Loucy (cell line): ENCODE measurements at regions not wholly inside any gene's neighbourhood (a gene's known extent, or its start where the extent isn't known, plus 50 kb on each side); places are given as distances from the start of the nearest gene placed in this dataset.

ENCODE experiments used
- H2AFZ ChIP-seq: fragments of 200-600 bp; sonication (generic); 2 replicates; pipeline ENCODE4 v1.6.0; 2016; ENCODE audit warnings: antibody characterized with exemption, mild to moderate bottlenecking, low read length, moderate library complexity
- H3F3A ChIP-seq: fragments of 200-600 bp; 2 replicates; pipeline ENCODE4 v1.6.0; 2016; ENCODE audit warnings: antibody characterized with exemption, low read depth, mild to moderate bottlenecking
- H3K27me3 ChIP-seq: fragments of 200-600 bp; sonication (generic); 2 replicates; pipeline ENCODE4 v1.6.1; 2014; ENCODE audit warnings: low read length, mild to moderate bottlenecking; ENCODE audit not compliant: insufficient read depth, poor library complexity, severe bottlenecking
- H3K36me3 ChIP-seq: fragments of 200-600 bp; sonication (generic); 2 replicates; pipeline ENCODE4 v1.6.1; 2016; ENCODE audit warnings: low read length; ENCODE audit not compliant: insufficient read depth
- H3K4me1 ChIP-seq: fragments of 200-600 bp; sonication (generic); 2 replicates; pipeline ENCODE4 v1.5.1; 2014; ENCODE audit warnings: low read length, mild to moderate bottlenecking; ENCODE audit not compliant: insufficient read depth, poor library complexity, severe bottlenecking
- H3K4me2 ChIP-seq: fragments of 200-600 bp; sonication (generic); 2 replicates; pipeline ENCODE4 v1.6.0; 2014; ENCODE audit warnings: antibody characterized with exemption, low read length, low read depth, mild to moderate bottlenecking; ENCODE audit not compliant: poor library complexity, severe bottlenecking
- H3K4me3 ChIP-seq: fragments of 200-600 bp; sonication (generic); 2 replicates; pipeline ENCODE4 v1.5.1; 2014; ENCODE audit warnings: low read length, mild to moderate bottlenecking, mixed read lengths; ENCODE audit not compliant: poor library complexity, severe bottlenecking
- H3K79me2 ChIP-seq: fragments of 200-600 bp; sonication (generic); 2 replicates; pipeline ENCODE4 v1.6.1; 2014; ENCODE audit warnings: low read length; ENCODE audit not compliant: insufficient read depth
- H3K9ac ChIP-seq: fragments of 200-600 bp; sonication (generic); 2 replicates; pipeline ENCODE4 v1.6.0; 2014; ENCODE audit warnings: mild to moderate bottlenecking, low read depth, low read length, moderate library complexity; ENCODE audit not compliant: poor library complexity, severe bottlenecking
- H3K9me2 ChIP-seq: fragments of 200-600 bp; sonication (generic); replicated peaks from 2 replicates; pipeline ENCODE4 v1.6.1; 2016; ENCODE audit warnings: low read depth, low read length, mixed read lengths
- H3K9me3 ChIP-seq: fragments of 200-600 bp; sonication (generic); 2 replicates; pipeline ENCODE4 v1.6.1; 2014; ENCODE audit warnings: mild to moderate bottlenecking, antibody characterized with exemption, low read length, low read depth; ENCODE audit not compliant: insufficient read depth
- H4K20me1 ChIP-seq: fragments of 200-600 bp; sonication (generic); 2 replicates; pipeline ENCODE4 v1.6.0; 2014; ENCODE audit warnings: antibody characterized with exemption, low read length, mild to moderate bottlenecking; ENCODE audit not compliant: insufficient read depth, poor library complexity, severe bottlenecking
- CTCF ChIP-seq: fragments of 200-600 bp; sonication (generic); conservative IDR thresholded peaks from 2 replicates; pipeline ENCODE4 v1.5.1; 2014; ENCODE audit warnings: mild to moderate bottlenecking, antibody characterized with exemption, low read length
- EZH2phosphoT487 ChIP-seq: fragments of 200-600 bp; IDR thresholded peaks from 2 replicates; pipeline ENCODE4 v1.6.1; 2018; ENCODE audit warnings: antibody characterized with exemption, mild to moderate bottlenecking, moderate library complexity, borderline replicate concordance

GRCh38 chr17:77535435-77535834 is 394.7 kb downstream of the SEC14L1 start:
- Histone ChIP-seq H3K4me2 (no peak overlapping the region), H3K4me1 (no peaks in the 10 kb centered on the region), H3K27me3 (no peaks in the 10 kb centered on the region), H3K36me3 (no peaks in the 10 kb centered on the region), H3K79me2 (no peaks in the 10 kb centered on the region), H3K4me3 (no peak overlapping the region), H2AFZ (no peak overlapping the region), H4K20me1 (no peaks in the 10 kb centered on the region), H3K9me2 (no peaks in the 10 kb centered on the region), H3K9me3 (peaks cover 8% of the 10 kb centered on the region; the same call in 1 of the 2 replicates), H3F3A (no peaks in the 10 kb centered on the region), H3K9ac (no peak overlapping the region)
- TF ChIP-seq EZH2phosphoT487 = no peak
- TF ChIP-seq CTCF = no peak

- Histone ChIP-seq H3F3A (no peaks in the 10 kb centered on the region), H3K9ac (no peak overlapping the region), H3K9me2 (no peaks in the 10 kb centered on the region), H4K20me1 (no peaks in the 10 kb centered on the region), H3K27me3 (no peaks in the 10 kb centered on the region), H3K79me2 (no peaks in the 10 kb centered on the region), H2AFZ (no peak overlapping the region), H3K4me2 (no peak overlapping the region), H3K9me3 (peaks cover 8% of the 10 kb centered on the region; the same call in 1 of the 2 replicates), H3K4me3 (no peak overlapping the region), H3K4me1 (no peaks in the 10 kb centered on the region), H3K36me3 (no peaks in the 10 kb centered on the region)
- TF ChIP-seq EZH2phosphoT487 (no peak), CTCF (no peak)
Measured at GRCh38 chr17:77535892-77536291, 395.1 kb downstream of the SEC14L1 start.

DNA sequence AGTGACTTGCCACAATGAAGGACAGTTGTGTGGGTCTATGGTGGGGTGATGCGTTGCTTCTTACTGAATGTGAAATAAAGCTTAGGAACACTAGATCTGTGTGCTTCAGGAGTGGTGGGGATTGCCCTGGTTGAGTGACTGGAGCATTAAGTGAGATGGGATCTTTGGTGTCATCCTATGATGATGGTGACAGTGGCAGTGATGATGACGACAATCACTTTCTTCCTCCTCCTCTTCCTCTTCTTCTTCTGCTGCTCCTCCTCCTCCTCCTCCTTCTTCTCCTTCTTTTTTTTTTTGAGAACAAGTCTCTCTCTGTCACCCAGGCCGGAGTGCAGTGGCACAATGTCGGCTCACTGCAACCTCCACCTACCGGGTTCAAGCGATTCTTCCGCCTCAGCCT is 396.8 kb downstream of the SEC14L1 start:
- Histone ChIP-seq H3K9ac (no peak overlapping the region), H3K79me2 (no peaks in the 10 kb centered on the region), H3K4me2 (no peak overlapping the region), H3K27me3 (no peaks in the 10 kb centered on the region), H3K36me3 (no peaks in the 10 kb centered on the region), H3K4me1 (peaks cover 6% of the 10 kb centered on the region), H4K20me1 (no peaks in the 10 kb centered on the region), H3K9me2 (no peaks in the 10 kb centered on the region), H3F3A (no peaks in the 10 kb centered on the region), H3K4me3 (no peak overlapping the region), H2AFZ (no peak overlapping the region), H3K9me3 (peaks cover 8% of the 10 kb centered on the region; the same call in 1 of the 2 replicates)
- TF ChIP-seq EZH2phosphoT487 = no peak
- no peak for TF ChIP-seq CTCF
